GM13977 (cell line): ENCODE measurements at regions not wholly inside any gene's neighbourhood (a gene's known extent, or its start where the extent isn't known, plus 50 kb on each side); places are given as distances from the start of the nearest gene placed in this dataset.

Source experiments
- DNase-seq: peaks from one replicate; pipeline ENCODE4 v3.0.0; 2012; ENCODE audit warnings: low spot score
- CTCF ChIP-seq: IDR thresholded peaks from 2 replicates; pipeline ENCODE4 v1.5.1; 2012; ENCODE audit warnings: mild to moderate bottlenecking, control low read depth; ENCODE audit not compliant: insufficient read depth; ENCODE audit errors: extremely low read depth, missing control alignments
- in situ Hi-C: fragments of 300-500 bp; cut with MboI; formaldehyde crosslinking; loops from one replicate; pipeline ENCODE4 v1.12.0; 2022; ENCODE audit warnings: low sequenced_read_pairs, low pct_unique_long_range_greater_than_20kb, mixed read lengths, inconsistent platforms; ENCODE audit not compliant: unreplicated experiment

- no peak for DNase-seq
- TF ChIP-seq CTCF = no peak
- in situ Hi-C loops = no loop called here
Measured at GRCh38 chr3:22245811-22246583, 495.0 kb upstream of the ZNF385D start.

- no peak for TF ChIP-seq CTCF
- in situ Hi-C loops = no loop called here
- no peak for DNase-seq
Measured at GRCh38 chr3:22249658-22250057, 498.6 kb upstream of the ZNF385D start.

GRCh38 chr3:22257252-22257651 lies 506.2 kb upstream of the ZNF385D start:
- in situ Hi-C loops = no loop called here
- no peak for DNase-seq
- no peak for TF ChIP-seq CTCF

- TF ChIP-seq CTCF = no peak
- in situ Hi-C loops = no loop called here
- DNase-seq = no peak
Measured at GRCh38 chr3:22262386-22262785, 511.4 kb upstream of the ZNF385D start.

- in situ Hi-C loops = no loop called here
Measured at GRCh38 chr3:22263042-22263441, 512.0 kb upstream of the ZNF385D start.

GRCh38 chr3:22265403-22265802 lies 514.4 kb upstream of the ZNF385D start:
- in situ Hi-C loops = no loop called here
- no peak for TF ChIP-seq CTCF
- no peak for DNase-seq

More at GRCh38 chr3:22263042-22263441, 512.0 kb upstream of the ZNF385D start:
- no peak for DNase-seq
- no peak for TF ChIP-seq CTCF
